ENCODE measurements at regions not wholly inside any gene's neighbourhood (a gene's known extent, or its start where the extent isn't known, plus 50 kb on each side); places are given as distances from the start of the nearest gene placed in this dataset.

DNA sequence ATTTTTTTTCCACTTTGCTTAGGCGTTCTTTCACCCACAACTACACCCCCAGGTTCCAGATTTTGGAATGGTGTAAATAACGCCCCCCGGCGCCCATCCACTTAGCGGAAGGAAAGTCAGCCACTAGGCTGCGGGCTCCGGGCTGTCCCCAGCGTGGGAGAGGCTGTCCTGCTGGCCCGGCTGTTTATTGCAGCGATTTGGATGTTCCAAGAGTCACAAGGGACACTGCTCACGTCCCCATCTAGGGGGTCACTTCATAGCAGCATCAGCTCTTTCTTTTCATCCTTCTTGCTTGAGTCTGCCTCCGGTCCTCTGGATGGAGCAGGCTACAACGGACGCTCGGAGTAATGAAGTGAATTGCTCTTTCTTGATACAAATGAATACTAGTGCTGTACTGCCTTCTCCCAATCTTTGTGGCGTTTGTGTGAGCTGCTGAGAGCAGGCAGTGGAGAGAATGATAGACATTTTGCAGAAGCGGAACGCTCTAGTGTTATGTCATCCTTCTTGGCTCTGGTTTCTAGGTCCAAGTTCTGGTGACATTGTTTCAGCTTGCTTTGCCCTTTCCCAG is 50.7 kb upstream of the PAIP2B start:
- DNase-seq = peak; percentile 44 to 63

DNA sequence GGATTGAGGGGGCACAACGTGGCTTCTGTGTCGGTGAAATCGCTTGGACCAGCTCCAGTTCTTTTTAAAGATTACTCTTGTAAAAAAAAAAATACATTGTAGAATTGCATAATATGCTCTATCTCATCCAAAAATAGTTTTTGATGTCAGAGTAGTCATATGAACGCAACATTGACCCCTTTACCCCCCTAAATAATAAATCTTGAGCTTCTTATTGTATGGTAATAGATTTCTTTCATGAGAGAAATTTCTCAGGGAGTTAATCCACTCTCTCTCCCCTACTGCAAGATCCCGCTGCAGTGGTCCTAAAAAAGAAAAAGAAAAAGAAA is 50.2 kb upstream of the PAIP2B start:
- DNase-seq = no peak

DNA sequence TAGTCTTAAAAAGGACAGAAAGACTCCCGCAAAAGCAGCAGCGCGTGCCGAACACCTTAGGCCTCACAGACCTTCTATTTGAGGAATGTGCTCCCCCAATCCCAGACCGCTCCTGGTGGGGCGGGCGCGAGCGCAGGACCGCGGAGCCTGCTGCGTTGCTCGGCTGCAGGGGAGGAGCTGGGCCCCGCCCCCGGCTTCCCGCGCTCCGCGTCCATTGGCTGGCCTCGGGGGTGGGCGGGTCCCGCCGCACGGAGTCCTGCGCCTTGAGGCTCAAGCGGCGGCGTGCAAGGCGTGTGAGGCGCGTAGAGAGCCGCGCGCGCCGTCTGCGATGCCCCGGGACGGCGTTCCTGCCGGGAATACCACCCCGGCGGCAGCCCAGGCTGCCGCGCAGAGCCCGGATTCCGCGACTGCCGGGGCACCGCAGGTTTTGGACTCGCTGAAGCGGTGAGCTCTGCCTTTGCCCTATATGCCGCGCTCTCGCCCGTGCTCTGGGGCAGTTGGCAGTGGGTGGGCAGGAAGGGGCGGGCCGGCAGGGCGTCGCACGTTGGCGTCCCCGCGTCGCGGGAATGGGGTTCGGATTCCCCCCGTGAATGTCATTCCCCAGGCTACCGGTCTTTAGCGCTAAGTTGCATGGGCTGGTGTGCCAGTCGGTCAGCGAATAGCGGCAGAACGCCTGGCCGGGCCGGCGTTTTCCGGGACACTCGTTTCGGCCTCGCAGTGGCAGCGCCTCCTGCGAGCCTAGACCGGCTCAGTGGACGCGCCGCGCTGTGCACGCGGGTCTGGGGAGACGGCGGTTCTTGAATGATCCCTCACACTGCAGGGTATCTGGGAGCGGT is 49.6 kb upstream of the PAIP2B start:
- peak; percentile 44 to 87 for DNase-seq

Data from NCI-H526 (cell line).